ENCODE measurements at regions not wholly inside any gene's neighbourhood (a gene's known extent, or its start where the extent isn't known, plus 50 kb on each side); places are given as distances from the start of the nearest gene placed in this dataset.

- Histone ChIP-seq H3K27ac (no peak overlapping the region), H3K4me1 (no peaks in the 10 kb centered on the region), H3K36me3 (no peaks in the 10 kb centered on the region), H3K27me3 (no peaks in the 10 kb centered on the region), H4K20me1 (no peaks in the 10 kb centered on the region), H3K9me3 (no peaks in the 10 kb centered on the region), H3K4me2 (no peak overlapping the region), H3K9ac (no peak overlapping the region), H3K4me3 (no peak overlapping the region)
- TF ChIP-seq Cebpa-rat (IDR thresholded peaks at IDR 0.05) = no peak
Observed at GRCh38 chr12:115620816-115621215, 656.7 kb downstream of the MED13L start.

GRCh38 chr12:115619889-115620288, 657.6 kb downstream of the MED13L start:
- H3K9ac ChIP-seq = no peak overlapping the region
- TF ChIP-seq Cebpa-rat (IDR thresholded peaks at IDR 0.05) = no peak
- H3K4me3 ChIP-seq = no peak overlapping the region
- no peaks in the 10 kb centered on the region for H3K9me3 ChIP-seq
- H3K36me3 ChIP-seq = no peaks in the 10 kb centered on the region
- H3K4me1 ChIP-seq = no peaks in the 10 kb centered on the region
- H3K27ac ChIP-seq = no peak overlapping the region
- H3K4me2 ChIP-seq = no peak overlapping the region
- H3K27me3 ChIP-seq = no peaks in the 10 kb centered on the region
- no peaks in the 10 kb centered on the region for H4K20me1 ChIP-seq

GRCh38 chr12:115619061-115619460, 658.4 kb downstream of the MED13L start:
- H3K27ac ChIP-seq = no peak overlapping the region
- H4K20me1 ChIP-seq = no peaks in the 10 kb centered on the region
- no peak overlapping the region for H3K4me2 ChIP-seq
- H3K9ac ChIP-seq = no peak overlapping the region
- H3K4me3 ChIP-seq = no peak overlapping the region
- H3K9me3 ChIP-seq = no peaks in the 10 kb centered on the region
- H3K36me3 ChIP-seq = no peaks in the 10 kb centered on the region
- TF ChIP-seq Cebpa-rat (IDR thresholded peaks at IDR 0.05) = no peak
- no peaks in the 10 kb centered on the region for H3K4me1 ChIP-seq
- H3K27me3 ChIP-seq = no peaks in the 10 kb centered on the region

GRCh38 chr12:115618105-115618504, 659.4 kb downstream of the MED13L start:
- Histone ChIP-seq H3K27me3 (no peaks in the 10 kb centered on the region), H3K4me3 (no peak overlapping the region), H3K9me3 (no peaks in the 10 kb centered on the region), H3K36me3 (no peaks in the 10 kb centered on the region), H3K27ac (no peak overlapping the region), H3K4me2 (no peak overlapping the region), H3K4me1 (no peaks in the 10 kb centered on the region), H4K20me1 (no peaks in the 10 kb centered on the region), H3K9ac (no peak overlapping the region)
- TF ChIP-seq Cebpa-rat (IDR thresholded peaks at IDR 0.05) = no peak

- no peak overlapping the region for H3K9ac ChIP-seq
- no peak overlapping the region for H3K27ac ChIP-seq
- no peaks in the 10 kb centered on the region for H3K36me3 ChIP-seq
- H3K9me3 ChIP-seq = no peaks in the 10 kb centered on the region
- H3K27me3 ChIP-seq = no peaks in the 10 kb centered on the region
- H3K4me2 ChIP-seq = no peak overlapping the region
- TF ChIP-seq Cebpa-rat (IDR thresholded peaks at IDR 0.05) = no peak
- no peaks in the 10 kb centered on the region for H4K20me1 ChIP-seq
- H3K4me3 ChIP-seq = no peak overlapping the region
- H3K4me1 ChIP-seq = no peaks in the 10 kb centered on the region
Observed at GRCh38 chr12:115617391-115617790, 660.1 kb downstream of the MED13L start.

GRCh38 chr12:115611477-115611876, 666.0 kb downstream of the MED13L start:
- Histone ChIP-seq H3K4me1 (no peaks in the 10 kb centered on the region), H3K4me3 (no peak overlapping the region), H3K4me2 (no peak overlapping the region), H3K9ac (no peak overlapping the region), H3K9me3 (no peaks in the 10 kb centered on the region), H3K36me3 (no peaks in the 10 kb centered on the region), H3K27ac (no peak overlapping the region), H4K20me1 (no peaks in the 10 kb centered on the region), H3K27me3 (no peaks in the 10 kb centered on the region)
- no peak for TF ChIP-seq Cebpa-rat (IDR thresholded peaks at IDR 0.05)

- Histone ChIP-seq H3K4me1 (no peaks in the 10 kb centered on the region), H3K9ac (no peak overlapping the region), H3K4me3 (no peak overlapping the region), H3K4me2 (no peak overlapping the region), H4K20me1 (no peaks in the 10 kb centered on the region), H3K27me3 (no peaks in the 10 kb centered on the region), H3K9me3 (no peaks in the 10 kb centered on the region), H3K36me3 (no peaks in the 10 kb centered on the region), H3K27ac (no peak overlapping the region)
- no peak for TF ChIP-seq Cebpa-rat (IDR thresholded peaks at IDR 0.05)
Observed at GRCh38 chr12:115609347-115609746, 668.1 kb downstream of the MED13L start.

GRCh38 chr12:115606040-115606439, 671.5 kb downstream of the MED13L start:
- Histone ChIP-seq H3K4me2 (no peak overlapping the region), H3K27ac (no peak overlapping the region), H3K9ac (no peak overlapping the region), H3K9me3 (no peaks in the 10 kb centered on the region), H3K4me3 (no peak overlapping the region), H3K27me3 (no peaks in the 10 kb centered on the region), H3K4me1 (no peaks in the 10 kb centered on the region), H4K20me1 (no peaks in the 10 kb centered on the region), H3K36me3 (no peaks in the 10 kb centered on the region)
- TF ChIP-seq Cebpa-rat (IDR thresholded peaks at IDR 0.05) = no peak

GRCh38 chr12:115598871-115599811, 678.4 kb downstream of the MED13L start:
- Histone ChIP-seq H3K9ac (no peak overlapping the region), H3K4me2 (no peak overlapping the region), H4K20me1 (no peaks in the 10 kb centered on the region), H3K9me3 (no peaks in the 10 kb centered on the region), H3K4me3 (no peak overlapping the region), H3K36me3 (no peaks in the 10 kb centered on the region), H3K27me3 (no peaks in the 10 kb centered on the region), H3K27ac (no peak overlapping the region), H3K4me1 (no peaks in the 10 kb centered on the region)
- TF ChIP-seq Cebpa-rat (IDR thresholded peaks at IDR 0.05) = no peak

- Histone ChIP-seq H3K9me3 (no peaks in the 10 kb centered on the region), H3K27ac (no peak overlapping the region), H3K4me2 (no peak overlapping the region), H3K27me3 (no peaks in the 10 kb centered on the region), H3K4me1 (no peaks in the 10 kb centered on the region), H3K4me3 (no peak overlapping the region), H3K9ac (no peak overlapping the region), H4K20me1 (no peaks in the 10 kb centered on the region), H3K36me3 (no peaks in the 10 kb centered on the region)
- TF ChIP-seq Cebpa-rat (IDR thresholded peaks at IDR 0.05) = no peak
Observed at GRCh38 chr12:115597157-115597712, 680.3 kb downstream of the MED13L start.

Measured in BLaER1 (cell line).